Stimulated activated naive CD8-positive, alpha-beta T cell treated with anti-CD3 and anti-CD28 coated beads, Interleukin-15, Interleukin-2, amounts not matched to agents 100 U/mL and 50 U/mL, for 24 hours (primary cell): ENCODE measurements at regions not wholly inside any gene's neighbourhood (a gene's known extent, or its start where the extent isn't known, plus 50 kb on each side); places are given as distances from the start of the nearest gene placed in this dataset.

Source experiments
- ATAC-seq: fragments of 150-1000 bp; cut with Tn5 transposase; one replicate; pipeline ENCODE4 v1.10.0; 2021
- DNase-seq: peaks from one replicate; pipeline ENCODE4 v3.0.0; 2021

DNA sequence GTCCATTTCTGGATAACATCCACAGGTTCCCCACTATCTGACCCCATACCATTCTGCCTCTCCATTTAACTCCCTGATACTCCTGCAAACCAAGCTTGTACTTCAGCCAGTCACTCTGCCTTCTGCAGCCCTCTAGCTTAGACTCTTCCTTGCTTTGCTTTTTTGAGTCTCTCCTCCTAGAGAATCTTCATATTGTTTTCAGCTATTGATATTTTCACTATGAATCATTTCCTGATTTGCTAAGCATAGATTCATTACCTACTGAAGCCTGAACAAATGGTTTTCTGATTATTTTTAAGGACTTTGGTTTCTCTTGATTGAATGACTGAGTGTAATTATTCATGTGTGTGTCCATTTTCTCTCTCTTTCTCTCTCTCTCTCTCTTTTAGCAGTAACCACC is 2102.3 kb upstream of the CELF4 start:
- no peak for DNase-seq
- no peak for ATAC-seq

DNA sequence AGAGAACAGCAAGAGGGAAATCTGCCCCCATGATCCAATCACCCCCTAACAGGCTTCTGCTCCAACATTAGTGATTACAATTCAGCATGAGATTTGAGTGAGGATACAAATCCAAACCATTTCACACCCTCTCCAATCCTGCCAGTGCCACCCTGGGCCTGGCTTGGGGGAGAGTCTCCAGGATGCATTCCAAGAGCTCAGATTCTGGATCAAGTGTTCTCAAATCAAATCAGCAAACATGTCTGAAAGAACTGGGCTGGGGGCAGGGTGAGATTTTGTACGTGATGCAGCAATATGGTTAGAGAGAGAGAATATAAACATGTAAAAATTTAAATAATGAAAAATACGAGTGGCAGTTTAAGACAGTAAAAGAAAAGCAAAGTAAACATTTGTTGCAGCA is 2100.9 kb upstream of the CELF4 start:
- DNase-seq (no peak), ATAC-seq (no peak)

DNA sequence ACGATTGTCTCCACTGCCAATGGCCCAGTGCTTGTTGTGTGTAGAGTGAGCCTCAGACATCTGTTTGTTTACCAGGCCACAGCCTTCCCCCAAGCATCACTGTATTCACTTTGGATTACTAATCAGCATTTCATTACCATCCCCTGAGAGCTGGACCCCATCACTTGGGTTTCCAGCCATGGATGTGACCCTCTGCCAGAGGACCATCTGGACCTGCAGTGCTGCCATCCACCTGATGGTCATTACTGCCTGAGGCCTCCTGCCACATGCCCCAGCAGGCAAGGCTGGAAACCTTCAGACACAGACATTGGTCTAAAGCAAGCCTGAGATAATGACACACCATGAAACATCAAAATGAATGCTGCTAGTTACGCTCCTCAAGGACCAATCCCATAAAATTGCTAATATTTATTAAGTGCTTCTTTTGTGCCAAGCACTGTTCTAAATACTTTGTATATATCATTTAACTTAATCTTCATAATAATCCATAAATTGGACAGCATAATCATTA is 2096.3 kb upstream of the CELF4 start:
- ATAC-seq (no peak), DNase-seq (no peak)

DNA sequence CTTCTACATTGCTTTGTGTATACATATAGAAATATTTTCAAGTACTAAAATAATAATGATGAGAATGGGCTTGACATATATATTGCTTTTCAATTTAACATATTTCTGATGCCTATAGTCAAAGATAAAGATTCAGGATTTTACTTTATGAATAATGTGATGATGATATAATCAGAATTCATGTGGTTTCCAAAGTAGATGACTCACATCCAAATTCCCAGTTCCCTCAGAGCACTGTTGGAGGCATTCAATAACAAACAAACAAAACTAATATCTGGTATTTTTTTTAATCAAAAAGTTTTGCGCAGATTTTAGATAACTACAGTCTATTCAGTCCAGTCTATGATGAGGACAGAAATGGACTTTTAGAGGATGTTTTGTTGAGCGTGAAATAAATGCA is 2094.5 kb upstream of the CELF4 start:
- DNase-seq (no peak), ATAC-seq (no peak)

DNA sequence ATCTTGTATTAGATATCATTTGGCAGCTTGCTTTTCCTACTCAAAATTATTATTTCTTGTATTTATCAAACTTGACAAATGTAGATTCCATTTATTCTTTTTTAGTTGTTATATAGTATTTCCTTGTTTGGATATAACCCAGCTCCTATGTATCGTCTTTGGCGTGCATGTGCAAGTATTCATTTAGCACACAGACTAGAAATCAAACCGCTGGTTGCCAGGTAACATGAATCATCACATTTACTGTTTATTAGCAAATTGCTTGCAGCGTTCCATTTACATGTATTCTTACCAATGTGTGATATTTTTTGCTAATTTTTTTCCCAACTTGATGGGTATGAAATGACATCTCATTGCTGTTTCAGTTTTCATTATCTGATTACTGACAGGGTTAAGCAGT is 2089.7 kb upstream of the CELF4 start:
- no peak for DNase-seq
- no peak for ATAC-seq

DNA sequence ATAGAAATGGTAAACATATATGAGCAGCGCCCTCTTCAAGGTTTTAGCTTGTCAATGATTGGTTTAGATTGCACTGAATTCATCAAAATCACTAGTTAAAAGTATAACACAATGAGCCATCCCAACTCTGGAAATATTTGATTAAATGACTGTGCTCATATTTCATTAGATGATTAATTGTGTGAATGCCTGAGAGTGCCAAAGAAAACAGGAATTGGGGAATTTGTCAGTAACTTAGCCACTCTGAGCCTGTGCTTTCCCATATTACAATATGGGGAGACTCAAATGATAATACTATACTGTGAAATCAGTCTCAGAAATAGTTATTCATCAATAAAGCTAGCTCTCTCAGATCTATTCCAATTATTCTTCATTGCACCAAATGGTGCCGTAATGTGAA is 2087.6 kb upstream of the CELF4 start:
- no peak for DNase-seq
- ATAC-seq = no peak

DNA sequence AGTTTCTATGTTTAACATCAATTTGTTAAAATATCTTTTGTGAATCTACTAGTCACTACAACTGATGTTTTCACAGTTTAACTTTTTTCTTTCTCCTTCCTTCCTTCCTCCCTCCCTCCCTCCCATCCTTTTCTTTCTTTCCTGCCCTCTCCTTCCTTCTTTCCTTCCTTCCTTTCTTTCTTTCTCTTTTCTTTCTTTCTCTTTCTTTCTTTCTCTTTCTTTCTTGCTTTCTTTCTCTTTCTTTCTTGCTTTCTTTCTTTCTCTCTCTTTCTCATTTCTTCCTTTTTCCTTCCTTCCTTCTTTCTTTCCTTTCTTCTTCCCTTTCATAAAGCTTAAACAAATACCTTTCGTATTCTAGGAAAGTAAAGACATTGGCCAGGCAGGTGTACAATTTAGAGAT is 2083.0 kb upstream of the CELF4 start:
- DNase-seq (no peak), ATAC-seq (no peak)

DNA sequence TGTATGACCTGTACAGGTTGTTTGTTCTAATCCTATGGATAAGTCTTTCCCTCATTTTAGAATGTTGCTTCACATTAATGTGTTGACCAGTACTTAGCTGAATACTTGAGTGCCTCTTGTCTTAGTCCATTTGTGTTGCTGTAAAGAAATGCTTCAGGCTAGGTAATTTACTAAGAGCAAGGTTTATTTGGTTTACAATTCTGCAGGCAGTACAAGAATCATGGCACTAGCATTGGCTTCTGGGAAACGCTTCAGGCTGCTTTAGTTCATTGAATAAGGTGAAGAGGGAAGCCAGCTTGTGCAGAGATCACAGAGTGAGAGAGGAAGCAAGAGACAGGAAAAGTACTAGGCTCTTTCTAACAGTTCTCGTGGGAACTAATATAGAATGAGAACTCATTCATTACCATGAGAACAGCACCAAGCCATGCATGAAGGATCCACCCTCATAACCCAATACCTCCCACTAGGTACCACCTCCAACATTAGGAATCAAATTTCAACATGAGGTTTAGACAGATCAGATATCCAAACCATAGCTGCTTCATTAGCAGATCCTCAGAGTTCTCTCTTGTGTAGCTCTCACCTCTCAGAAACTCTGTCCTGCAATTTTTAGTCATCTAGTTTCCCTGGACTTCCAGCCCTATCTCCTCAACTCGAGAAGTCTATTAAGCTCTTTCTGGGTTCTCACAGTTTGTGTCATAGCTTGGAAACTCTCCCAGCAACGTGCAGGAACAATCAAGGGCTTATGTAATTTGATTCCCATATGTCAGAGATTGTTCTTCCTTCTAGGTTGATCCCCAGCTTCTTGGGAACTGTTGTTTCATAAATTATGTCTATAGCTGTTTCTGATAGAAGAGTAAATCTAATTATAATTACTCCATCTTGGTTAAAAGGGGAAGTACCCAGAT is 2082.3 kb upstream of the CELF4 start:
- no peak for DNase-seq

DNA sequence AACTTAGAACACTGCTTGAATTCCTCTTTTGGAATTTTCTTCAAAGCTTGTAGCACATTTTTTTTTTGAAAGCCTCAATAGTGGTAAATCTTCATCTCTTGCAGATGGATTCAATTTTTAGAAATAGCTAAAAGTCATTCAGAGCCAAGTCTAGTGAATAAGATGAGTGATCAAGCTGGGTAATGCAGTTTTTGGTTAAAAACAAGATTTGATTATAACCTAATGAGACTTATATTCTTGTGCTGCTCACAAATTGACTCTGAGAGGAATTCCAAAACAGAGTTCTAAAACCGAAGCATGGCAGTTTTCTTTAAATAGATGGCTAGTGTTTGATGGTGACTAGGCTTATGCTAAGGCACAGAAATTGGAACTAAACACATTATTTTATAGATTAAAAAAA is 2072.6 kb upstream of the CELF4 start:
- DNase-seq (no peak), ATAC-seq (no peak)

More for the DNA sequence above, 2082.3 kb upstream of the CELF4 start:
- no peak for ATAC-seq

DNA sequence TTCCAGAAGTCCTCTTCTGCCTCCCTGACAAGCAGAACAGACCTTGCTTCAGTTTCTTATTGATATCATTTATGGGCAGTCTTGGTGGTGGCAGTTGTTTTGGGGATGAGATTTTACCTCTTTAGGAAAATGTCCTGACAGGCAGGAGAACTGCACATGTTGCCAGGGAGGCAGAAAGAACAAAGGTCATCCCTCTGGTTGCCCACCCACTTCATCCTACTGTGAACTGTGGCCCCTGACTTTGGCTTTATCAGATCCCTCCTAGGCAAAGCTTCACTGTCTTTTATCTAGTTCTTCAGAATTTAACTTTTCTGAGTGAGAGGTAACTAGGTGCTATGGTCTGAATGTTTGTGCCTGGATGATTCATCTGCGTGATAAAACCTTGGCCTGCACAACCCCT is 2071.3 kb upstream of the CELF4 start:
- DNase-seq (no peak), ATAC-seq (no peak)

DNA sequence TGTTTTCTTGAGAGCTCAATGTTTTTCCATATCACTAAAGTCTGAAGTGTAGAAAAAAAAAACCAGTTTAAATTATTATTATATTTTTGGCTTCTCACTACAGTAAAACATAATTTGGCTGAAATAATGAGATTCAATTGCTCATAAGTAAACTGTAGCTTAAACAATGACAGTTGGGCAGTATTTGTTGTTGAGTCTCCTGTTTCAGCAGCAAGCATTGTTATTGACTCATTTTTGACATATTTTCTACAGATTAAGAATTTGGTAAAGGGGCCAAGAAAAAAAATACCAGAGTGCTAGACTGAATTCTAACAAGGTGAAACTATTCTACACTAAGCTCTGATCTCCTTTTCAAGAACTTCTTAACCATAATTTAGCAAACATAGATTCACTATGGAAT is 2070.4 kb upstream of the CELF4 start:
- no peak for DNase-seq
- ATAC-seq = no peak

DNA sequence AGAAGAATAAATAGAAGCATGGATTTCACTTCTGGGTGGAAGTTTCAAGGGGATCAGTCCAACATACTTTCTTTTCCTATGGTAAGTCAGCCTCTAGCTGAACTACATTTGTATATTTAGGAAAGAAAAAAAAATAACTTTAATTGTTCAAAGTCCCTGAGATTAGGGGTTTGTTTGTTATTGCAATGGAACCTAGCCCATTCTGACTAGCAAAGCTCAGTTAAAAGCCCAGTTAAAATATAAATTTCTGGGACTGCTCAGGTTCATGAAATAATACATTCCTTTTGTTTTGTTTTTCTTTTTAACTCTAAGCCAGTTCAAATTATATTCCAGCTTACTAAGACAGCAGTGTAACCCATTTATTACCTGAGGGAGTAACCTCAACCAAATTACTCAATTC is 2069.6 kb upstream of the CELF4 start:
- DNase-seq = no peak
- ATAC-seq = no peak

DNA sequence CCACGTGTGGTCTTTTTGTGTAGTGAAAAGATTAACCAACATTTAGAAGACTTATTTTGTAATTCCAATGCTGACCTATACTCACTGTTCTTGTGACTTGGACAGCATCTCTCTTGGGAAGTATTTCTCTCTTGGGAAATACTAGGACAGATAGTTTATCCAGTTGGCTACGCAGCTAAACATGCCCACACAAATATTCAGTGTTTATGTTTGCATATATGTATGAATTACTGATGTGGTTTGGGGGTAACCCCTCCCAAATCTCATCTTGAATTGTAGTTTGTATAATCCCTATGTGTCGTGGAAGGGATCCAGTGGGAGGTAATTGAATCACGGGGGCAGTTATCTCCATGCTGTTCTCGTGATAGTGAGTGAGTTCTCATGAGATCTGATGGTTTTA is 2062.3 kb upstream of the CELF4 start:
- ATAC-seq (no peak), DNase-seq (no peak)

DNA sequence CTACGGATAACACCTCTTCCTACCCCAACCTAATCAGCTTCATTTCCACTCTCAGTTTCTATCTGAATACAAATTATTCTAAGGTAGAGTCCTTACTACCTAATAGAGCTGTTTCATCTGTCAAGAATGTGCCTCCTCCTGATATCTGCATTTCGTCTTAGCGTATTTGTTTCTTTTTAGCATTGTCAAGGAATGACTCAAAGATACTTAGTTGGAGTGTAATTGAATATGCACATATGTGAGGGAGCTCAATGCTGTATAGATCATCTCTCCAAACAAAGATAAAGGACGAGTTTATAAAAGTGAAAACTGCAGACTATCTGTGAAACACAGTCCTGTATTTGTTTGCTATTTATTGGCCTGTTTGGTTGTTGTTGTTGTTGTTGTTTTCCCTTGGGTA is 2059.4 kb upstream of the CELF4 start:
- no peak for ATAC-seq
- DNase-seq = no peak

DNA sequence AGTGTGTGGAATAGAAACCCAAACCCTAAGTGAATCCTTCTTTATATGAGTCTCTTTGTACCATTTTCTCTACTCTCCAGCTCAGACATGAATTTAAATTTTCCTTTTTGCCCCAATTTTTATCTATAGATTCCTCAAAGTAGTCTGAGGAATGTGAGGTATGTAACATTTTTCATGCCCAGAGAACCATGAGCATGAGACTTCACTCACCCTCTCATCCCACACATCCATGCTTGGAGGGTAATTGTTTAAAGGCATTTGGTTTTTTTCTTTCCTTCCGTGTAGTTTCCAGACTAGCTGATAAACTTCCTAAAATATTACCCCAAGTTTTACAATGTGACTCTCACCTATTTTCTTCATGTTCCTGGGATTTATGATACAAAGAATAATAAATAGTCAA is 2056.8 kb upstream of the CELF4 start:
- no peak for ATAC-seq
- no peak for DNase-seq

DNA sequence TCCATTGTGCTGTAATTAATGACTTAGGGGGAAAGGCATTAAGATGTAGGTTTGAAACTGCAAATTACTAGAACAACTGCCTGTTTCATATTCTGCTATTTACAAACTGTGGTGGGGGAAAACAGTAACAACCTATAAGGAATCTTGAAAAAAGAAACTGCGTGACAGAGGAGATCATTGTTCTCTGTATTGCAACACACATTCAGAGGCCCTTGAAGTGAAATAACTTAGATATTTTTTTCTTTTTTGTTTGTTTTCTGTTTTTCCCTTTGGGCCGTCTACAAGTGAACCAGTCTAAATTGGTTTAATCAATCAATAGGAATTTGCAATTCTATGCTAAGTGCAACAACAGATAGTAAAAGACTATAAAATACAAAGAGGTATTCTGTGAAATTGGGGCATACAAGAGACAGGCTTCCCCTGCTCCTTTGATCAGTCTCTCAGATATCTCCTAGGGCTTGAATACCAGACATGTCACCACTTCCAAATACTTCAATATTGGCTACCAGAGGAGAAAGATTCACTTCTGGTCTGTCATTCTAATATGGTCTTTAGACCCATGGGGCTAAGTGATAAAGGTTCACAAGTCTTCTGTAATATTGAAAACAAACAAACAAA is 2055.1 kb upstream of the CELF4 start:
- no peak for DNase-seq
- ATAC-seq = no peak

DNA sequence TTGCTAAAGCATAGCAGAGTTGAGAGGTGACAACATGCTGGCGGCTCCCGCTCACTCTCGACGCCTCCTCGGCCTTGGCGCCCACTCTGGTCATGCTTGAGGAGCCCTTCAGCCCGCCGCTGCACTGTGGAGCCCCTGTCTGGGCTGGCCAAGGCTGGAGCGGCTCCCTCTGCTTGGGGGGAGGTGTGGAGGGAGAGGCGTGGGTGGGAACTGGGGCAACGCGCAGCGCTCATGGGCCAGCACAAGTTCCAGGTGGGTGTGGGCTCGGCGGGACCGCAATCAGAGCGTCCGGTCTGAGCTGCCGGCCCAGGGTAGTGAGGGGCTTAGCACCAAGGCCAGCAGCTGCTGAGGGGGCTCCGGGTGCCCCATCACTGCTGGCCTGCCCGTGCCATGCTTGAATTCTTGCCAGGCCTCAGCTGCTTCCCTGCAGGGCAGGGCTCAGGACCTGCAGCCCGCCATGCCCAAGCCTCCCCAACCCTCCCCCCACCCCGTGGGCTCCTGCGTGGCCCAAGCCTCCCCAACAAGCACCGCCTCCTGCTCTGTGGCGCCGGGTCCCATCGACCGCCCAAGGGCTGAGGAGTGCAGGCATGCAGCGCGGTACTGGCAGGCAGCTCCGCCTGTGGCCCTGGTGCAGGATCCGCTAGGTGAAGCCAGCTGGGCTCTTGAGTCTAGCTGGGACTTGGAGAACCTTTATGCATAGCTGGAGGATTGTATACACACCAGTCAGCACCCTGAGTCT is 2052.8 kb upstream of the CELF4 start:
- DNase-seq (no peak), ATAC-seq (no peak)

DNA sequence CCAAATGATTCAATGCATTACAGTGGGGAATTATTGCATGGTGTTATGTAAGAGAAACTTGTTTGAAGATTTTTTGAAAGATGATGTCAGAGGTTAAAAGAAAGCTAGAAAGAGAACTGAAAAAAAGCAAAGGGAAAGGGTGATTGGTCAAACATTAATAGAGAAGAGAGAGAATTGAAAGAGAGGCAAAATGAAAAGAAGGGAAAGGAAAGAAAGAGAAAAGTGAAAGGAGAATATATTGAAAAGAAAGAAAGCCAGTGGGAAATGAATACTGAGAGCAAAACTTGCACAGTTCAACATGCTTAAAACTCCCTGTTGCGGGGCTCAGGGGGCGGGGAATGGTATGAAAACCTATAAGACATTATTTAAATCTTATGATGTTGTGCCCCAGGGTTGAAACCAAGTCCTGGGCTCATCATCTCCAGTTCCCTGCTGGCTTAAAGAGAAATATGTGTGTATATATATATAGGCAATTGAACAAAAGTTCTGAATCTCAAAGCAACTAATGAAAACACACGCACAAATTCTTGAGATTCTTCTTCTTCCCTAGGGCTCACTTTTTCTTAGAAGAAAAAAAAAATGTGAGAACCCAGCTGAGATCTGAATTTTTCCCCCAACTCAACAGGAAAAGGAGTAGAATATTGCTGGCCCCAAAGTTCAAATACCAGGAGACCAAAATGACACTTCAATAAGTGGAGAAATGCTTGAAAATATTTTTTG is 2045.9 kb upstream of the CELF4 start:
- no peak for ATAC-seq

DNA sequence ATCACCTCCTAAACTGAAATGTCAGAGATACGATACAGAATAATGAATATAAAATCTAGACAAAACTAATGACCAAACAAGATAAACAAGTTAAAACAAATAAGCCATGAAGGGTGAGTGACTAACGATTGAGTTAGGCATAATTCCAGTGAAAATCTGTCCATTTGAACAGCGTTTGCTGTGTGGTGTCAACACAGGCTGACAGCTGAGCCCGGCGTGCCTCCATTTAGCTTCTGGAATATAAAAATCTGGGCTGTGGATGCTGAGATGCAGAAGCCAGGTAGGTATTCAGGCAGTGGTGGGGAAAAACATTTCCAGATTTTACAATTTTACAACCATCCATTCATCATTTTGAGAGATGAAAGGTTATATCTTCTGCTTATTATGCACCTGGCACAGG is 2041.4 kb upstream of the CELF4 start:
- no peak for ATAC-seq
- no peak for DNase-seq

More for the DNA sequence above, 2045.9 kb upstream of the CELF4 start:
- no peak for DNase-seq

DNA sequence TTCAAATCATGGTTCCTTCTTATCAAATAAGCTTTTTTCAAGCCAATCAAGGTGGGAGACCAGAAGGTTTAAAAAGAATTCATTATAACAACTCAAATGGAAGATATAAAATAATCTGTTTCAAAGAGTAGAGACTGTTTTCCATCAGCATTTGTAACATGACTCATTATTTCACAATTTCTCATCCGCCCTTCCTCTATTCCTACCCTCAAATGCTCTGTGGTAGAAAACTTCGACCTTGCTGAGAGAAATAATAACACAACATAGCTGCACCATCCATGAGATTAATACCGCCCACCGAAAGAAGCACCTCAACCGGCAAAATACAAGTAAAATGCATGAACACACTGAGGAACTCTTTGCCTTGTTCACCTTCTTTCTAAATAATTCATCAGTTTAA is 2039.2 kb upstream of the CELF4 start:
- no peak for DNase-seq
- ATAC-seq = no peak

DNA sequence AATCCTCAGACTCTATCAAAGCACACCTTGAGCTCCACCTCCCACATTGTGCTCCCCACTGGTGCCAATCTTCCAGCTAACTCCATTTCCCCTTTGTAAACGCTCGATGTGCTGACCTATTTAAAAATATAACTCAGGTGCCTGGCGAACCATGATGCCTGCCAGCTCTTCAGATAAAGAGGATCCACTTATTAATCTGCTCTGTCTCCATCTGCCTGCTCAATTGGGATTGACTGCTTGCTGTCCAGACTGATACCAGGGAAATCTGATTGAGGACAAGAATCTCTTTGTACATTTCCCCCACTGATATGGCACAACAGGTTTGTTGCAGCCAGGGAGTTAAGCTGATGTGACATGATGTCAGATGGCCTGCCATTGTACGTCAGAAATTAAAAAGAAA is 2036.5 kb upstream of the CELF4 start:
- no peak for DNase-seq
- no peak for ATAC-seq

DNA sequence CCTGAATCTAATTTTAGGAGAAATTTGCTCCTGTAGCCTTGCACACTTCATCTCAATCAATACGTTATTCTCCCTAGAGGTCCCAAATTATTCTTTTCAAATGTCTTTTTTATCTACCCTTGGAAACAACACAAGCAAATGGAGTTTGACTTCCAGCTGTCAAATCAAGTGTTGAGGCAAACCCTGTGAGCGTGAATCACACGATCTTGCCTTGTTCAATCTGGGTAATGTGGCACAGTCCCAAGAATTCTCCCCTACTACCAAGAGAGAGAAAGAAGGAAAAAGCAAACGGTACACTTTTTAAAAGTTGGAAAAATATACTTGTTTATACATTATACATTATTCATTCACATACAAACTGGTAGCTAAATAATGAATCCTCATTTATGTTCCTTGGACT is 2035.3 kb upstream of the CELF4 start:
- DNase-seq (no peak), ATAC-seq (no peak)
